ENCODE measurements at regions not wholly inside any gene's neighbourhood (a gene's known extent, or its start where the extent isn't known, plus 50 kb on each side); places are given as distances from the start of the nearest gene placed in this dataset.

GRCh38 chr2:104772996-104773395 lies 80.9 kb upstream of the POU3F3 start:
- no peak for DNase-seq (ENCODE audit: low spot score in 2 of 2)
- no peak overlapping the region for H3K27ac Mint-ChIP-seq
- H3K9me3 Mint-ChIP-seq, result peaks cover 7% of the 10 kb centered on the region
- H3K4me3 Mint-ChIP-seq, result no peak overlapping the region
- no peaks in the 10 kb centered on the region for H3K36me3 Mint-ChIP-seq
- ATAC-seq, result no peak
- H3K4me1 Mint-ChIP-seq, result no peaks in the 10 kb centered on the region

GRCh38 chr2:104774631-104775030 lies 79.3 kb upstream of the POU3F3 start:
- Mint-ChIP-seq H3K27ac (no peak overlapping the region), H3K4me1 (no peaks in the 10 kb centered on the region), H3K9me3 (peaks cover 7% of the 10 kb centered on the region), H3K36me3 (no peaks in the 10 kb centered on the region), H3K4me3 (no peak overlapping the region)
- no peak for DNase-seq (ENCODE audit: low spot score in 2 of 2)
- no peak for ATAC-seq

- H3K4me1 Mint-ChIP-seq, result no peaks in the 10 kb centered on the region
- ATAC-seq (no peak), DNase-seq (ENCODE audit: low spot score in 2 of 2) (no peak)
- no peaks in the 10 kb centered on the region for H3K36me3 Mint-ChIP-seq
- no peak overlapping the region for H3K27ac Mint-ChIP-seq
- H3K4me3 Mint-ChIP-seq, result no peak overlapping the region
- no peaks in the 10 kb centered on the region for H3K9me3 Mint-ChIP-seq
These were observed 76.2 kb upstream of the POU3F3 start for GRCh38 chr2:104777721-104778120.

- Mint-ChIP-seq H3K4me1 (no peaks in the 10 kb centered on the region), H3K9me3 (no peaks in the 10 kb centered on the region), H3K36me3 (no peaks in the 10 kb centered on the region), H3K4me3 (no peak overlapping the region), H3K27ac (no peak overlapping the region)
- ATAC-seq (no peak), DNase-seq (ENCODE audit: low spot score in 2 of 2) (no peak)
These were observed 72.8 kb upstream of the POU3F3 start for GRCh38 chr2:104781151-104781550.

GRCh38 chr2:104784264-104784663 lies 69.7 kb upstream of the POU3F3 start:
- no peak overlapping the region for H3K4me3 Mint-ChIP-seq
- H3K36me3 Mint-ChIP-seq, result no peaks in the 10 kb centered on the region
- DNase-seq (ENCODE audit: low spot score in 2 of 2) (no peak), ATAC-seq (no peak)
- H3K9me3 Mint-ChIP-seq, result no peaks in the 10 kb centered on the region
- no peaks in the 10 kb centered on the region for H3K4me1 Mint-ChIP-seq
- no peak overlapping the region for H3K27ac Mint-ChIP-seq

GRCh38 chr2:104786204-104786603 lies 67.7 kb upstream of the POU3F3 start:
- no peak overlapping the region for H3K27ac Mint-ChIP-seq
- DNase-seq (ENCODE audit: low spot score in 2 of 2) (no peak), ATAC-seq (no peak)
- H3K36me3 Mint-ChIP-seq, result no peaks in the 10 kb centered on the region
- H3K4me1 Mint-ChIP-seq, result no peaks in the 10 kb centered on the region
- no peak overlapping the region for H3K4me3 Mint-ChIP-seq
- H3K9me3 Mint-ChIP-seq, result peaks cover 3% of the 10 kb centered on the region

GRCh38 chr2:104786821-104787220 lies 67.1 kb upstream of the POU3F3 start:
- H3K9me3 Mint-ChIP-seq, result peaks cover 3% of the 10 kb centered on the region
- DNase-seq (ENCODE audit: low spot score in 2 of 2) (no peak), ATAC-seq (no peak)
- H3K36me3 Mint-ChIP-seq, result no peaks in the 10 kb centered on the region
- H3K27ac Mint-ChIP-seq, result no peak overlapping the region
- H3K4me1 Mint-ChIP-seq, result no peaks in the 10 kb centered on the region
- H3K4me3 Mint-ChIP-seq, result no peak overlapping the region

GRCh38 chr2:104787298-104788065 lies 66.4 kb upstream of the POU3F3 start:
- no peak for ATAC-seq
- Mint-ChIP-seq H3K4me1 (no peaks in the 10 kb centered on the region), H3K9me3 (peaks cover 3% of the 10 kb centered on the region), H3K27ac (no peak overlapping the region), H3K4me3 (no peak overlapping the region), H3K36me3 (no peaks in the 10 kb centered on the region)
- no peak for DNase-seq (ENCODE audit: low spot score in 2 of 2)

- Mint-ChIP-seq H3K27ac (no peak overlapping the region), H3K9me3 (peaks cover 3% of the 10 kb centered on the region), H3K36me3 (no peaks in the 10 kb centered on the region), H3K4me3 (no peak overlapping the region), H3K4me1 (no peaks in the 10 kb centered on the region)
- no peak for ATAC-seq
- no peak for DNase-seq (ENCODE audit: low spot score in 2 of 2)
These were observed 65.0 kb upstream of the POU3F3 start for GRCh38 chr2:104788742-104789455.

GRCh38 chr2:104790100-104790811 lies 63.7 kb upstream of the POU3F3 start:
- no peak overlapping the region for H3K27ac Mint-ChIP-seq
- H3K4me1 Mint-ChIP-seq, result no peaks in the 10 kb centered on the region
- H3K36me3 Mint-ChIP-seq, result no peaks in the 10 kb centered on the region
- H3K4me3 Mint-ChIP-seq, result no peak overlapping the region
- H3K9me3 Mint-ChIP-seq, result peaks cover 3% of the 10 kb centered on the region
- DNase-seq (ENCODE audit: low spot score in 2 of 2) (no peak), ATAC-seq (no peak)

GRCh38 chr2:104790901-104791495 lies 62.9 kb upstream of the POU3F3 start:
- peaks cover 3% of the 10 kb centered on the region for H3K9me3 Mint-ChIP-seq
- no peak overlapping the region for H3K27ac Mint-ChIP-seq
- no peak overlapping the region for H3K4me3 Mint-ChIP-seq
- no peaks in the 10 kb centered on the region for H3K4me1 Mint-ChIP-seq
- no peaks in the 10 kb centered on the region for H3K36me3 Mint-ChIP-seq
- DNase-seq (ENCODE audit: low spot score in 2 of 2) (no peak), ATAC-seq (no peak)

- Mint-ChIP-seq H3K4me3 (no peak overlapping the region), H3K27ac (no peak overlapping the region), H3K9me3 (peaks cover 3% of the 10 kb centered on the region), H3K36me3 (no peaks in the 10 kb centered on the region), H3K4me1 (no peaks in the 10 kb centered on the region)
- DNase-seq (ENCODE audit: low spot score in 2 of 2) (no peak), ATAC-seq (no peak)
These were observed 59.9 kb upstream of the POU3F3 start for GRCh38 chr2:104793966-104794365.

GRCh38 chr2:104794441-104794840 lies 59.5 kb upstream of the POU3F3 start:
- no peak for DNase-seq (ENCODE audit: low spot score in 2 of 2)
- no peak for ATAC-seq
- no peak overlapping the region for H3K27ac Mint-ChIP-seq
- H3K4me3 Mint-ChIP-seq, result no peak overlapping the region
- H3K9me3 Mint-ChIP-seq, result peaks cover 2% of the 10 kb centered on the region
- H3K36me3 Mint-ChIP-seq, result no peaks in the 10 kb centered on the region
- no peaks in the 10 kb centered on the region for H3K4me1 Mint-ChIP-seq

Data from stimulated activated effector memory CD8-positive, alpha-beta T cell treated with anti-CD3 and anti-CD28 coated beads, Interleukin-12 subunit alpha, Interleukin-12 subunit beta, amount 100 ng/mL, for 72 hours (primary cell).